Lung (tissue), 11 donors: ENCODE measurements at regions not wholly inside any gene's neighbourhood (a gene's known extent, or its start where the extent isn't known, plus 50 kb on each side); places are given as distances from the start of the nearest gene placed in this dataset.

Source experiments
- ATAC-seq: fragments of 200-7000 bp; cut with Tn5 transposase; one replicate; pipeline ENCODE4 v1.9.1; 2020; ENCODE audit warnings: moderate number of reproducible peaks; ENCODE audit not compliant: insufficient read depth, low FRiP score
- DNase-seq, 3 donors: peaks; one replicate each; pipeline ENCODE4 v3.0.0-alpha.2; 2013 to 2017
- H3K27ac ChIP-seq, 2 donors: one replicate each; pipeline ENCODE4 v1.5.1; 2013; ENCODE audit warnings: mild to moderate bottlenecking in 2 of 2, moderate library complexity in 2 of 2, control low read depth in 1 of 2, inconsistent platforms in 1 of 2, low read depth in 1 of 2, low read length in 1 of 2
- H3K27me3 ChIP-seq, 3 donors: one replicate each; pipeline ENCODE4 v1.5.1; 2013; ENCODE audit warnings: low read length in 2 of 3; ENCODE audit not compliant: control insufficient read depth in 3 of 3, insufficient read depth in 3 of 3
- H3K36me3 ChIP-seq, 4 donors: one replicate each; pipeline ENCODE4 v1.5.1; 2013; ENCODE audit warnings: low read length in 4 of 4, mild to moderate bottlenecking in 1 of 4, moderate library complexity in 1 of 4; ENCODE audit not compliant: control insufficient read depth in 4 of 4, insufficient read depth in 4 of 4
- H3K4me1 ChIP-seq, 5 donors: one replicate each; pipeline ENCODE4 v1.5.1; 2013; ENCODE audit warnings: low read length in 5 of 5, mild to moderate bottlenecking in 2 of 5, moderate library complexity in 1 of 5; ENCODE audit not compliant: control insufficient read depth in 5 of 5, insufficient read depth in 5 of 5
- H3K4me3 ChIP-seq: one replicate; pipeline ENCODE4 v1.5.1; 2013; ENCODE audit warnings: mild to moderate bottlenecking, control low read depth, moderate library complexity
- H3K9ac ChIP-seq, 2 donors: one replicate each; pipeline ENCODE4 v1.5.1; 2013; ENCODE audit warnings: low read length in 2 of 2, control low read depth in 1 of 2; ENCODE audit not compliant: insufficient read depth in 1 of 2
- H3K9me3 ChIP-seq, 4 donors: one replicate each; pipeline ENCODE4 v1.5.1; 2013; ENCODE audit warnings: low read length in 3 of 4, mild to moderate bottlenecking in 1 of 4, moderate library complexity in 1 of 4; ENCODE audit not compliant: control insufficient read depth in 4 of 4, insufficient read depth in 3 of 4
- CTCF ChIP-seq: IDR thresholded peaks from 2 replicates; pipeline ENCODE4 v1.5.1; 2012; ENCODE audit warnings: mild to moderate bottlenecking; ENCODE audit errors: control extremely low read depth, extremely low read depth
- WGBS, 2 donors: extraction: QIAGEN DNeasy Blood & Tissue Kit; methylation state at CpG; one replicate each; pipeline ENCODE4 v1.1.7; 2013; 5-methylcytosine and 5-hydroxymethylcytosine counted together
- donor health status: control.
- donor health status: control.
- donor health status: Bipolar disorder and iron deficiency.
- donor health status: healthy.
- donor health status: DM: yes; HTN: yes; CAD: no.

DNA sequence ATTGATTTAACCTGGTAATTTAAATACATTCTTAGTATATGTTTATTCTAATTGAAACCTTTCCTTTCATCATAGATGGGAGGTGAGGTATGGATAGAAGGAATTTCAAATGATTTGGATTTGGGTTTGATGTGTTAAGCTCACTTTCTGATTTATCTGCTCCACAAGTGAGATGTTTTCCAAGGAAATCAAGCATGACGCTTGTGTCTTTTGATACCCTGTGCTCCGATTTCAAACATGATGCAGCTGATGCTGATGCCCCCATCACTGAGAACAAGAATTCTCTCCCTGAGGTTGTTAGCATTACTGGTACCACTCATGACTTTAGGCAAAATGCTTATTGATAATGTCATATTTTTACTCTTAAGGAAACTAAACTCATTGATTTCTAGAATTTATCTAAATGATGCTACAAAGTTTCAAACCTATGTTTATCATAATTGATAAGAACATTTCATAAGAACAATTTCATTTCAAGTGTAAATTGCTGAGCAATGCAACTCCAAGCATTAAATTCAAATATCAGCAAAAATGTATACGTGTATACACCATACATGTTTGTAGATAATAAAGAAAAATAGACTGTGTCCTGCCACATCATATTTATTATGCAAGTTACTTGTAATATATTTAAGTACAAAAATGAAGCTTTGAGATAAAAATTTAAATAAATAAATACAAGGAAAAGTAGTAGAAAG, 75.5 kb upstream of the LRIG3 start:
- Histone ChIP-seq H3K36me3 (no peaks in the 10 kb centered on the region), H3K27me3 (no peaks in the 10 kb centered on the region), H3K9me3 (no peaks in the 10 kb centered on the region), H3K4me3 (no peak overlapping the region), H3K4me1 (no peaks in the 10 kb centered on the region), H3K27ac (no peak overlapping the region), H3K9ac (no peak overlapping the region)
- ATAC-seq, result no peak
- TF ChIP-seq CTCF, result no peak
- WGBS, 2 donors, result 84 to 86% methylated on average over 3 of the region's 3 CpGs
- DNase-seq, result no peak

- H3K4me1 ChIP-seq, result no peaks in the 10 kb centered on the region
- no peak overlapping the region for H3K4me3 ChIP-seq
- no peaks in the 10 kb centered on the region for H3K36me3 ChIP-seq
- TF ChIP-seq CTCF, result no peak
- DNase-seq, result no peak
- H3K9ac ChIP-seq, result no peak overlapping the region
- ATAC-seq, result no peak
- H3K27ac ChIP-seq, result no peak overlapping the region
- H3K27me3 ChIP-seq, result no peaks in the 10 kb centered on the region
- H3K9me3 ChIP-seq, result peaks cover 0 to 3% (median 0%) of the 10 kb centered on the region in 4 donors
- WGBS, 2 donors, result 64 to 75% methylated on average over 1 of the region's 1 CpG
These were observed 68.5 kb upstream of the LRIG3 start for GRCh38 chr12:58988643-58989344.

GRCh38 chr12:58981961-58982360, 61.7 kb upstream of the LRIG3 start:
- Histone ChIP-seq H3K4me3 (no peak overlapping the region), H3K9ac (no peak overlapping the region), H3K27ac (no peak overlapping the region), H3K36me3 (no peaks in the 10 kb centered on the region), H3K9me3 (peaks cover 0 to 3% (median 0%) of the 10 kb centered on the region in 4 donors), H3K27me3 (no peaks in the 10 kb centered on the region), H3K4me1 (no peaks in the 10 kb centered on the region)
- no peak for DNase-seq
- no peak for ATAC-seq
- 89 to 92% methylated on average over 3 of the region's 3 CpGs for WGBS, 2 donors
- TF ChIP-seq CTCF, result no peak
